Inflammatory macrophage treated with lipopolysaccharide for 4 hours (primary cell): ENCODE measurements at regions not wholly inside any gene's neighbourhood (a gene's known extent, or its start where the extent isn't known, plus 50 kb on each side); places are given as distances from the start of the nearest gene placed in this dataset.

Experiments used
- DNase-seq: peaks from one replicate; pipeline ENCODE4 v3.0.0-alpha.2; 2020

- DNase-seq = no peak
Measured at GRCh38 chr2:198387677-198388076, 583.3 kb downstream of the PLCL1 start.

- no peak for DNase-seq
Measured at GRCh38 chr2:198385856-198386255, 581.5 kb downstream of the PLCL1 start.

- no peak for DNase-seq
Measured at GRCh38 chr2:198385326-198385725, 580.9 kb downstream of the PLCL1 start.

- no peak for DNase-seq
Measured at GRCh38 chr2:198383392-198383791, 579.0 kb downstream of the PLCL1 start.

- DNase-seq = no peak
Measured at GRCh38 chr2:198382811-198383210, 578.4 kb downstream of the PLCL1 start.

- DNase-seq = no peak
Measured at GRCh38 chr2:198376677-198377076, 572.3 kb downstream of the PLCL1 start.

- no peak for DNase-seq
Measured at GRCh38 chr2:198375083-198375410, 570.7 kb downstream of the PLCL1 start.

- peak; percentile 40 for DNase-seq
Measured at GRCh38 chr2:198374375-198375082, 570.1 kb downstream of the PLCL1 start.

GRCh38 chr2:198371921-198372543 lies 567.6 kb downstream of the PLCL1 start:
- no peak for DNase-seq

GRCh38 chr2:198371329-198371728 lies 566.9 kb downstream of the PLCL1 start:
- no peak for DNase-seq

- DNase-seq = no peak
Measured at GRCh38 chr2:198368089-198368488, 563.7 kb downstream of the PLCL1 start.

GRCh38 chr2:198362740-198363139 lies 558.3 kb downstream of the PLCL1 start:
- no peak for DNase-seq

GRCh38 chr2:198359308-198359707 lies 554.9 kb downstream of the PLCL1 start:
- DNase-seq = no peak

GRCh38 chr2:198356157-198356556 lies 551.8 kb downstream of the PLCL1 start:
- DNase-seq = no peak

- no peak for DNase-seq
Measured at GRCh38 chr2:198351647-198352046, 547.3 kb downstream of the PLCL1 start.

GRCh38 chr2:198347946-198348345 lies 543.6 kb downstream of the PLCL1 start:
- DNase-seq = no peak

GRCh38 chr2:198347349-198347748 lies 543.0 kb downstream of the PLCL1 start:
- no peak for DNase-seq

- DNase-seq = no peak
Measured at GRCh38 chr2:198343471-198343870, 539.1 kb downstream of the PLCL1 start.

GRCh38 chr2:198340846-198341245 lies 536.5 kb downstream of the PLCL1 start:
- no peak for DNase-seq

- no peak for DNase-seq
Measured at GRCh38 chr2:198339116-198339515, 534.7 kb downstream of the PLCL1 start.

- no peak for DNase-seq
Measured at GRCh38 chr2:198337368-198337767, 533.0 kb downstream of the PLCL1 start.

- no peak for DNase-seq
Measured at GRCh38 chr2:198328454-198328853, 524.1 kb downstream of the PLCL1 start.

GRCh38 chr2:198327526-198327925 lies 523.1 kb downstream of the PLCL1 start:
- no peak for DNase-seq

GRCh38 chr2:198326431-198326830 lies 522.0 kb downstream of the PLCL1 start:
- DNase-seq = no peak

GRCh38 chr2:198325359-198325758 lies 521.0 kb downstream of the PLCL1 start:
- no peak for DNase-seq
